Gastroesophageal sphincter (tissue), 4 donors: ENCODE measurements at regions not wholly inside any gene's neighbourhood (a gene's known extent, or its start where the extent isn't known, plus 50 kb on each side); places are given as distances from the start of the nearest gene placed in this dataset.

Experiments used
- ATAC-seq: fragments of 150-250 bp; one replicate; pipeline ENCODE4 v1.9.1; 2016; ENCODE audit warnings: mild to moderate bottlenecking, moderate library complexity
- H3K27ac ChIP-seq, 4 donors: fragments of 200-600 bp; sonication (generic) in 3 of 4; 1 replicate in 3 of 4; 2 replicates in 1 of 4; pipeline ENCODE4 v1.5.1; 2016 to 2019
- H3K27me3 ChIP-seq: fragments of 200-600 bp; sonication (generic); one replicate; pipeline ENCODE4 v1.5.1; 2019
- H3K36me3 ChIP-seq, 2 donors: fragments of 200-600 bp; sonication (generic); one replicate each; pipeline ENCODE4 v1.5.1; 2019; ENCODE audit warnings: control low read depth in 1 of 2
- H3K4me1 ChIP-seq, 3 donors: fragments of 200-600 bp; sonication (generic); 1 replicate in 2 of 3; 2 replicates in 1 of 3; pipeline ENCODE4 v1.5.1; 2016 to 2019; ENCODE audit warnings: control low read depth in 2 of 3
- H3K4me3 ChIP-seq, 2 donors: fragments of 200-600 bp; sonication (generic); one replicate each; pipeline ENCODE4 v1.5.1; 2019; ENCODE audit warnings: mild to moderate bottlenecking in 1 of 2, moderate library complexity in 1 of 2
- H3K9me3 ChIP-seq, 3 donors: fragments of 200-600 bp; sonication (generic); one replicate each; pipeline ENCODE4 v1.5.1; 2017 to 2019; ENCODE audit warnings: control low read depth in 2 of 3
- EP300 ChIP-seq: sonication (generic); formaldehyde crosslinking; IDR thresholded peaks from one replicate; pipeline ENCODE4 v1.6.1; 2017; ENCODE audit warnings: antibody characterized with exemption, mild to moderate bottlenecking
- POLR2A ChIP-seq, 2 donors: fragments of 450-650 bp; IDR thresholded peaks; one replicate each; pipeline ENCODE4 v1.6.1; 2017; ENCODE audit warnings: antibody characterized with exemption in 2 of 2, mild to moderate bottlenecking in 2 of 2, moderate library complexity in 1 of 2
- POLR2AphosphoS5 ChIP-seq: sonication (generic); formaldehyde crosslinking; IDR thresholded peaks from one replicate; pipeline ENCODE4 v1.6.1; 2017; ENCODE audit warnings: antibody characterized with exemption
- WGBS, 2 donors: methylation state at CpG; one replicate each; pipeline ENCODE4 v1.1.5; 2018; ENCODE audit warnings: low coverage in 1 of 2; 5-methylcytosine and 5-hydroxymethylcytosine counted together
- TF ChIP-seq, protein P1 (sequence below), 4 experiments: fragments of 200-600 bp in 2 of 4; fragments of 450-650 bp in 2 of 4; sonication (generic) in 1 of 4; IDR thresholded peaks; one replicate each; pipeline ENCODE4 v1.5.1; 2017 to 2019; ENCODE audit warnings: antibody characterized with exemption in 4 of 4, mild to moderate bottlenecking in 2 of 4, moderate library complexity in 2 of 4

DNA sequence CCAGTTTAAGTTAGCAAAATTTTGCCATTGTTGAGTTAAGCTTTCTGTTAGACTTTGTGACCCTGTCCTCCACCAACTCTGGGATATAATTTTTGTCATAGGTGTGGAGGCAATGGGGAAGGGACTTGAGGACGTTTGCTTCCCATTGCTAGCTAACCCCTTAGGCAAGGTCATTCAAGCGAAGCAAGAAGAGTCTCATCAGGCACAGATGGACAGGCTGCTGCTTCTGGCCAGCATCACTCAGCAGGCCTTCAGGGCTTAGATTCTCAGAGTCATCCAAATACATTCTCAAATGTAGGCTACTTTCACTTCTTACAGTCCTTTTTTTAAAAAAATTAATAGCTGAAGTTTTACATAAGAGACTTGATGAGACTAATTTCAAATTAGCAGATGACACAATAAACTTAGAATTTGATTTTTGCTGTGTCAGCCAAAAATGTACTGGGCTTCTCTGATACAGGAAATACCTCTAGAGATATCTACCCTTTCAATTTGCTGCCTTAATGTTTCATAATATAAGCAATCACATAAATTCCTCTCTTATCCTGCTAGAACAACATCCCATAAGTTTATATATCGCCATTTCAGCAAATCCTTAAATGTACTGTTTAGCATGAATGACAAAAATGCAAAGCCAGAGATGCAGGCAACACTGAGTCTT, 875.2 kb downstream of the FLRT2 start:
- Histone ChIP-seq H3K4me1 (no peaks in the 10 kb centered on the region), H3K4me3 (no peak overlapping the region), H3K36me3 (no peaks in the 10 kb centered on the region), H3K27me3 (no peaks in the 10 kb centered on the region), H3K9me3 (no peaks in the 10 kb centered on the region), H3K27ac (no peak overlapping the region)
- no peak for ATAC-seq
- TF ChIP-seq, protein P1, sequence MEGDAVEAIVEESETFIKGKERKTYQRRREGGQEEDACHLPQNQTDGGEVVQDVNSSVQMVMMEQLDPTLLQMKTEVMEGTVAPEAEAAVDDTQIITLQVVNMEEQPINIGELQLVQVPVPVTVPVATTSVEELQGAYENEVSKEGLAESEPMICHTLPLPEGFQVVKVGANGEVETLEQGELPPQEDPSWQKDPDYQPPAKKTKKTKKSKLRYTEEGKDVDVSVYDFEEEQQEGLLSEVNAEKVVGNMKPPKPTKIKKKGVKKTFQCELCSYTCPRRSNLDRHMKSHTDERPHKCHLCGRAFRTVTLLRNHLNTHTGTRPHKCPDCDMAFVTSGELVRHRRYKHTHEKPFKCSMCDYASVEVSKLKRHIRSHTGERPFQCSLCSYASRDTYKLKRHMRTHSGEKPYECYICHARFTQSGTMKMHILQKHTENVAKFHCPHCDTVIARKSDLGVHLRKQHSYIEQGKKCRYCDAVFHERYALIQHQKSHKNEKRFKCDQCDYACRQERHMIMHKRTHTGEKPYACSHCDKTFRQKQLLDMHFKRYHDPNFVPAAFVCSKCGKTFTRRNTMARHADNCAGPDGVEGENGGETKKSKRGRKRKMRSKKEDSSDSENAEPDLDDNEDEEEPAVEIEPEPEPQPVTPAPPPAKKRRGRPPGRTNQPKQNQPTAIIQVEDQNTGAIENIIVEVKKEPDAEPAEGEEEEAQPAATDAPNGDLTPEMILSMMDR (IDR thresholded peaks at IDR 0.05), result no peak
- TF ChIP-seq POLR2AphosphoS5, result no peak
- TF ChIP-seq EP300, result no peak
- TF ChIP-seq POLR2A (IDR thresholded peaks at IDR 0.05), result no peak
- WGBS, 2 donors, result 57 to 59% methylated on average over 3 of the region's 3 CpGs

DNA sequence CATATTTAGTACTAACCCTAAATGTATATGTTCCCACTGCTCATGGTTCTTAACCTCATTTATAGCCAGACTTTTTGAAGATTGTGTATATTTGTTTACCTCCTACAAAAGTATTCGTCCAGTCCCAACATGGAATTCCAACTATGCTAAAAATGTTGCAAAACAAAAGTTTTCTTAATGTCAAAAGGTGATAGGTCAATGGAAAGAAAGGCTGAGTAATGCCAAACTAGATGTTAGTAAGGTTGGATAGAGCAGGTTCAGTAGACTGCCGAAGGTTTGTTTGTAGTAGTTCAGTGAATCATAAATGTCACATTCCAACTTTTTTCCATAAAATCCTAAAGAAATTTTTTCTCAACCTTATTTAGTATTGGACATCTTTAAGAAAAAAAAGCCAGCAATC, 874.5 kb downstream of the FLRT2 start:
- 73 to 74% methylated on average over 2 of the region's 2 CpGs for WGBS, 2 donors
- no peak overlapping the region for H3K4me3 ChIP-seq
- no peak for TF ChIP-seq POLR2AphosphoS5
- TF ChIP-seq EP300, result no peak
- TF ChIP-seq POLR2A (IDR thresholded peaks at IDR 0.05), result no peak
- TF ChIP-seq, protein P1 (IDR thresholded peaks at IDR 0.05), result no peak
- no peak overlapping the region for H3K27ac ChIP-seq
- ATAC-seq, result no peak
- H3K36me3 ChIP-seq, result no peaks in the 10 kb centered on the region
- no peaks in the 10 kb centered on the region for H3K4me1 ChIP-seq
- H3K27me3 ChIP-seq, result no peaks in the 10 kb centered on the region
- no peaks in the 10 kb centered on the region for H3K9me3 ChIP-seq

DNA sequence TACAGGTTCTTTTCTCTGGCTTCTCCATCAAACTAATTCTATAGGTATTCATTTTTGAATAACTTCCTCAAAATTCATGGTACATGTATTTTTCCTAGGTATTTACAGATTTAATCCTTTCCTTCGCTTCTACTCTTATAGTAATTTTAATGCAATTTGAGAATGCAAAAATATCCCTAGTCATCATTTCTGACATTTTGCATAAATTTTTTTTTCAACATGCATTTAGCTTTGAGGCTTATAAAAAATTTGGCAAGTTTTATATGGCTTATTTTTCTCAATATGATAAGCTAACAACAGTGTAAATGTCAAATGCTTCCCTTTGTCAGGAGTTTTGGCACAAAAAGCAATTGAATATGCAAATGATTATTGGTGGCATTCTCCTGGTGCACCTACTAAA, 872.6 kb downstream of the FLRT2 start:
- no peak overlapping the region for H3K4me3 ChIP-seq
- no peak for TF ChIP-seq EP300
- no peak for TF ChIP-seq POLR2A (IDR thresholded peaks at IDR 0.05)
- TF ChIP-seq, protein P1 (IDR thresholded peaks at IDR 0.05), result no peak
- no peak for TF ChIP-seq POLR2AphosphoS5
- ATAC-seq, result no peak
- H3K4me1 ChIP-seq, result no peaks in the 10 kb centered on the region
- 90% methylated on average over 1 of the region's 1 CpG; no CpG with 5 or more reads in 1 of the 2 donors for WGBS, 2 donors
- H3K27ac ChIP-seq, result no peak overlapping the region
- no peaks in the 10 kb centered on the region for H3K9me3 ChIP-seq
- no peaks in the 10 kb centered on the region for H3K27me3 ChIP-seq
- H3K36me3 ChIP-seq, result no peaks in the 10 kb centered on the region

DNA sequence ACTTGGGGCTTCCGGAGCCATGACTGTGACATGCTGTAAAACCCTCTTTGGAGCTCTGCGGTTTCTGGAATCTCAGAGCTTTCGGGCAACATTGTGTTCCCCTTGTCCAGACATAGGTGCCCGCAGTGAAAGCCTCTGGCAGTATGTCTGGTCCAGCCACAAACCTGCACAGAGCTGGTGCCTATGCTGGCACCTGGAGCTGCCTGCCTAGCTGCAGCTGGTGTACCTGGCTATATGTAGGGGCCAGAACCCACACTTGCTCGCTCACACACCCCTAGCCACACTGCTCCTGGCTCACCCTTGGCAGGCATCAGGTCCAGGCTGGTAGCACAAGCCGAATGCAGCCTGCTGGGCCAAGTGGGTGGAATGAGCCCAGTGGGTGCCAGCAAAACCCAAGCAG, 861.1 kb downstream of the FLRT2 start:
- H3K4me1 ChIP-seq, result no peaks in the 10 kb centered on the region
- peaks cover 0 to 3% (median 0%) of the 10 kb centered on the region in 3 donors for H3K9me3 ChIP-seq
- TF ChIP-seq EP300 (no peak), POLR2AphosphoS5 (no peak), POLR2A (IDR thresholded peaks at IDR 0.05) (no peak)
- TF ChIP-seq, protein P1 (IDR thresholded peaks at IDR 0.05), result no peak
- ATAC-seq, result no peak
- H3K4me3 ChIP-seq, result no peak overlapping the region
- no peak overlapping the region for H3K27ac ChIP-seq
- 80 to 97% methylated on average over 1 to 4 of the region's 6 CpGs for WGBS, 2 donors
- H3K27me3 ChIP-seq, result peaks cover 3% of the 10 kb centered on the region
- no peaks in the 10 kb centered on the region for H3K36me3 ChIP-seq

DNA sequence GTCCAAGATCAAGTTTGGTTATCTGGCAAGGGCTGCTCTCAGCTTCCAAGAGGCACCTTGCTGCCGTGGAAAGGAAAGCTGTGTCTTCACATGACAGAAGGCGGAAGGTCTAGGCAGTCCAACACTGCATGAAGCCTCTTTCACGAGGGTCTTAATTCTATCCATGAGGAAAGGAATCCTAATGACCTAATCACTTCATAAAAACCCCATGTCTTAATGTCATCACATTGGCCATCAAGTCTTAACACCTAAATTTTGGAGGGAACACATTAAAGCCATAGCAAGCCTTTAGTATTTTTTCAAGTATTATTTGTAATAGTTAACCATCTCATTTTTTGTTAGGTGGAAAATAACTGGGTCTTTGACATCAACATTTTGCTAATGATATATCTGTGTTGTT, 858.3 kb downstream of the FLRT2 start:
- Histone ChIP-seq H3K27ac (no peak overlapping the region), H3K9me3 (peaks cover 0 to 3% (median 0%) of the 10 kb centered on the region in 3 donors), H3K36me3 (no peaks in the 10 kb centered on the region), H3K4me1 (no peaks in the 10 kb centered on the region), H3K27me3 (peaks cover 3% of the 10 kb centered on the region), H3K4me3 (no peak overlapping the region)
- ATAC-seq, result no peak
- 62 to 100% methylated on average over 1 to 3 of the region's 3 CpGs for WGBS, 2 donors
- TF ChIP-seq, protein P1 (IDR thresholded peaks at IDR 0.05), result no peak
- no peak for TF ChIP-seq POLR2AphosphoS5
- no peak for TF ChIP-seq POLR2A (IDR thresholded peaks at IDR 0.05)
- no peak for TF ChIP-seq EP300
